Superior temporal gyrus (tissue), 1 donor: ENCODE measurements at regions not wholly inside any gene's neighbourhood (a gene's known extent, or its start where the extent isn't known, plus 50 kb on each side); places are given as distances from the start of the nearest gene placed in this dataset.

Experiments
- DNase-seq: peaks from one replicate; pipeline ENCODE4 v3.0.0-alpha.2; 2016; ENCODE audit errors: extremely low spot score

GRCh38 chr12:78790148-78790547 is 74.4 kb upstream of the SYT1 start:
- DNase-seq = no peak

- DNase-seq = no peak
Observed at GRCh38 chr12:78792052-78792698, 72.4 kb upstream of the SYT1 start.

- no peak for DNase-seq
Observed at GRCh38 chr12:78793491-78793890, 71.1 kb upstream of the SYT1 start.

- DNase-seq = no peak
Observed at GRCh38 chr12:78793982-78794381, 70.6 kb upstream of the SYT1 start.

GRCh38 chr12:78795934-78796445 is 68.6 kb upstream of the SYT1 start:
- no peak for DNase-seq

- DNase-seq = no peak
Observed at GRCh38 chr12:78797196-78797931, 67.2 kb upstream of the SYT1 start.

- peak; percentile 47 for DNase-seq
Observed at GRCh38 chr12:78799649-78800048, 64.9 kb upstream of the SYT1 start.

GRCh38 chr12:78802593-78802992 is 62.0 kb upstream of the SYT1 start:
- no peak for DNase-seq

GRCh38 chr12:78804262-78804661 is 60.3 kb upstream of the SYT1 start:
- no peak for DNase-seq
